ENCODE measurements at regions not wholly inside any gene's neighbourhood (a gene's known extent, or its start where the extent isn't known, plus 50 kb on each side); places are given as distances from the start of the nearest gene placed in this dataset.

DNA sequence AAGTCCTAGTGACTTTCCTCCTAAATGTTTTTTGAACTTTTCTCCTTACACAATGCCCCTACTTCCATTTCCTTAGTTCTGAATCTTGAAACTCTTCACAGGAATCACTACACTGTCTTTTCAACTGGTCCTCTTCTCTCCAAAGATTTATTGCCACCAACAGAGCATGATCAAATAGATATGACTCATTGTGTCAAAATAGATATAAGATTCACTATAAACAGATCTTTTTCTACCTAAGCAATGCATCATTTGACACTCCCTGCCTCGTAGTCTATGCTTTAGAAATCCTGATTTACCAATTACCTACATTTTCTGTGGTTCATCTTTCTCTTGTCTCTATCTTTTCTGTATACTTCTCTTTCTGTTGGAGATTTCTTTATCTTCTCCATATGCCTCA lies 789.6 kb upstream of the SLIT2 start:
- TF ChIP-seq FOSL2 (IDR thresholded peaks at IDR 0.05; ENCODE audit: borderline replicate concordance, low read depth) (no peak), CTCF (IDR thresholded peaks at IDR 0.05) (no peak)

Data from SK-N-SH (cell line).